ENCODE measurements at regions not wholly inside any gene's neighbourhood (a gene's known extent, or its start where the extent isn't known, plus 50 kb on each side); places are given as distances from the start of the nearest gene placed in this dataset.

- H3F3A ChIP-seq (ENCODE audit: insufficient read depth), result no peaks in the 10 kb centered on the region
- H3K9me2 ChIP-seq (replicated peaks; ENCODE audit: insufficient read depth, low read length), result no peaks in the 10 kb centered on the region
- no peaks in the 10 kb centered on the region for H4K20me1 ChIP-seq (ENCODE audit: low read depth, low read length)
- TF ChIP-seq EZH2phosphoT487 (conservative IDR thresholded peaks at IDR 0.05; ENCODE audit: low read length), result no peak
- no peak overlapping the region for H2AFZ ChIP-seq (ENCODE audit: low read depth, low read length, severe bottlenecking)
- H3K9me3 ChIP-seq (ENCODE audit: insufficient read depth, low read length), result no peaks in the 10 kb centered on the region
- H3K4me2 ChIP-seq (ENCODE audit: low read depth, low read length, poor library complexity, severe bottlenecking), result no peak overlapping the region
- no peaks in the 10 kb centered on the region for H3K27me3 ChIP-seq (ENCODE audit: low read length)
- H3K4me3 ChIP-seq (ENCODE audit: insufficient read depth, low read length, poor library complexity, severe bottlenecking), result no peak overlapping the region
- no peaks in the 10 kb centered on the region for H3K36me3 ChIP-seq (ENCODE audit: low read length)
- no peak overlapping the region for H3K9ac ChIP-seq (ENCODE audit: low read length)
- H3K27ac ChIP-seq (ENCODE audit: low read depth, low read length), result no peak overlapping the region
- H3K79me2 ChIP-seq (ENCODE audit: insufficient read depth, low read length), result no peaks in the 10 kb centered on the region
These were observed 545.8 kb downstream of the MMUT start for GRCh38 chr6:48917233-48917632.

GRCh38 chr6:48916607-48917006 lies 546.4 kb downstream of the MMUT start:
- Histone ChIP-seq H3K36me3 (ENCODE audit: low read length) (no peaks in the 10 kb centered on the region), H3K9me3 (ENCODE audit: insufficient read depth, low read length) (no peaks in the 10 kb centered on the region), H3K4me2 (ENCODE audit: low read depth, low read length, poor library complexity, severe bottlenecking) (no peak overlapping the region), H3K4me3 (ENCODE audit: insufficient read depth, low read length, poor library complexity, severe bottlenecking) (no peak overlapping the region), H3K27ac (ENCODE audit: low read depth, low read length) (no peak overlapping the region), H3K9me2 (replicated peaks; ENCODE audit: insufficient read depth, low read length) (no peaks in the 10 kb centered on the region), H3K27me3 (ENCODE audit: low read length) (no peaks in the 10 kb centered on the region), H2AFZ (ENCODE audit: low read depth, low read length, severe bottlenecking) (no peak overlapping the region), H4K20me1 (ENCODE audit: low read depth, low read length) (no peaks in the 10 kb centered on the region), H3K9ac (ENCODE audit: low read length) (no peak overlapping the region), H3K79me2 (ENCODE audit: insufficient read depth, low read length) (no peaks in the 10 kb centered on the region), H3F3A (ENCODE audit: insufficient read depth) (no peaks in the 10 kb centered on the region)
- TF ChIP-seq EZH2phosphoT487 (conservative IDR thresholded peaks at IDR 0.05; ENCODE audit: low read length), result no peak
- no peak for TF ChIP-seq CTCF (IDR thresholded peaks at IDR 0.05; ENCODE audit: insufficient read depth, low read length, poor library complexity, severe bottlenecking)

- no peaks in the 10 kb centered on the region for H3K9me3 ChIP-seq (ENCODE audit: insufficient read depth, low read length)
- H3K27ac ChIP-seq (ENCODE audit: low read depth, low read length), result no peak overlapping the region
- H2AFZ ChIP-seq (ENCODE audit: low read depth, low read length, severe bottlenecking), result no peak overlapping the region
- H3F3A ChIP-seq (ENCODE audit: insufficient read depth), result no peaks in the 10 kb centered on the region
- H3K9me2 ChIP-seq (replicated peaks; ENCODE audit: insufficient read depth, low read length), result no peaks in the 10 kb centered on the region
- no peaks in the 10 kb centered on the region for H4K20me1 ChIP-seq (ENCODE audit: low read depth, low read length)
- no peaks in the 10 kb centered on the region for H3K79me2 ChIP-seq (ENCODE audit: insufficient read depth, low read length)
- no peak overlapping the region for H3K4me2 ChIP-seq (ENCODE audit: low read depth, low read length, poor library complexity, severe bottlenecking)
- H3K27me3 ChIP-seq (ENCODE audit: low read length), result no peaks in the 10 kb centered on the region
- no peak overlapping the region for H3K9ac ChIP-seq (ENCODE audit: low read length)
- no peak overlapping the region for H3K4me3 ChIP-seq (ENCODE audit: insufficient read depth, low read length, poor library complexity, severe bottlenecking)
- no peak for TF ChIP-seq CTCF (IDR thresholded peaks at IDR 0.05; ENCODE audit: insufficient read depth, low read length, poor library complexity, severe bottlenecking)
- no peak for TF ChIP-seq EZH2phosphoT487 (conservative IDR thresholded peaks at IDR 0.05; ENCODE audit: low read length)
- H3K36me3 ChIP-seq (ENCODE audit: low read length), result no peaks in the 10 kb centered on the region
These were observed 547.5 kb downstream of the MMUT start for GRCh38 chr6:48915591-48915990.

GRCh38 chr6:48912503-48912902 lies 550.5 kb downstream of the MMUT start:
- Histone ChIP-seq H3K9me2 (replicated peaks; ENCODE audit: insufficient read depth, low read length) (no peaks in the 10 kb centered on the region), H3F3A (ENCODE audit: insufficient read depth) (no peaks in the 10 kb centered on the region)
- TF ChIP-seq EZH2phosphoT487 (conservative IDR thresholded peaks at IDR 0.05; ENCODE audit: low read length) (no peak), CTCF (IDR thresholded peaks at IDR 0.05; ENCODE audit: insufficient read depth, low read length, poor library complexity, severe bottlenecking) (no peak)

More at GRCh38 chr6:48912503-48912902, 550.5 kb downstream of the MMUT start:
- Histone ChIP-seq H4K20me1 (ENCODE audit: low read depth, low read length) (no peaks in the 10 kb centered on the region), H3K4me3 (ENCODE audit: insufficient read depth, low read length, poor library complexity, severe bottlenecking) (no peak overlapping the region), H3K27me3 (ENCODE audit: low read length) (no peaks in the 10 kb centered on the region), H3K36me3 (ENCODE audit: low read length) (no peaks in the 10 kb centered on the region), H3K9me3 (ENCODE audit: insufficient read depth, low read length) (no peaks in the 10 kb centered on the region), H2AFZ (ENCODE audit: low read depth, low read length, severe bottlenecking) (no peak overlapping the region), H3K27ac (ENCODE audit: low read depth, low read length) (no peak overlapping the region), H3K4me2 (ENCODE audit: low read depth, low read length, poor library complexity, severe bottlenecking) (no peak overlapping the region), H3K9ac (ENCODE audit: low read length) (no peak overlapping the region), H3K79me2 (ENCODE audit: insufficient read depth, low read length) (no peaks in the 10 kb centered on the region)
